Esophagus muscularis mucosa (tissue), 3 donors: ENCODE measurements at regions not wholly inside any gene's neighbourhood (a gene's known extent, or its start where the extent isn't known, plus 50 kb on each side); places are given as distances from the start of the nearest gene placed in this dataset.

Experiments
- POLR2A ChIP-seq: fragments of 450-650 bp; IDR thresholded peaks from one replicate; pipeline ENCODE4 v1.6.1; 2017; ENCODE audit warnings: antibody characterized with exemption, moderate library complexity, mild to moderate bottlenecking, low read depth
- TF ChIP-seq, protein P1 (sequence below), 3 experiments: fragments of 200-600 bp in 2 of 3; fragments of 450-650 bp in 1 of 3; sonication (generic) in 2 of 3; IDR thresholded peaks; one replicate each; pipeline ENCODE4 v1.5.1; 2017 to 2019; ENCODE audit warnings: antibody characterized with exemption in 3 of 3, mild to moderate bottlenecking in 2 of 3, moderate library complexity in 1 of 3

DNA sequence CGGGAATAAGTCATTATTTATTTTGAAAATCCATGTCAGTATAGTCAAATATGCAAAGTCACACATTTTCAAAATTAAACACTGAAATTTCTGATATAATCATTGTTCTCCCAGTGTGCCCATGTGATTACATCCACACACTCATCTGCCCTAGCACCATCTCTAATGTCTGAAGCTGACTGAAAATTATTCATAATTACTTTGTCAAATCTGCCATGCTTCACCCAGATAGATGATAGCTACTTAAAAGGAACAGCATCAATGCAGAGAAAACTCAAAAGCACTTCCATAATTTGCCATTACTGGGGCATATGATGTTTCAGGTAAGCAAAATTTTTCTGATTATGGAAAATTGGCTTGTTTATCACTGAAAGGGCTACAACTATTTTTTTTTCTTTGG, 1433.3 kb upstream of the IGFBP7 start:
- TF ChIP-seq, protein P1, sequence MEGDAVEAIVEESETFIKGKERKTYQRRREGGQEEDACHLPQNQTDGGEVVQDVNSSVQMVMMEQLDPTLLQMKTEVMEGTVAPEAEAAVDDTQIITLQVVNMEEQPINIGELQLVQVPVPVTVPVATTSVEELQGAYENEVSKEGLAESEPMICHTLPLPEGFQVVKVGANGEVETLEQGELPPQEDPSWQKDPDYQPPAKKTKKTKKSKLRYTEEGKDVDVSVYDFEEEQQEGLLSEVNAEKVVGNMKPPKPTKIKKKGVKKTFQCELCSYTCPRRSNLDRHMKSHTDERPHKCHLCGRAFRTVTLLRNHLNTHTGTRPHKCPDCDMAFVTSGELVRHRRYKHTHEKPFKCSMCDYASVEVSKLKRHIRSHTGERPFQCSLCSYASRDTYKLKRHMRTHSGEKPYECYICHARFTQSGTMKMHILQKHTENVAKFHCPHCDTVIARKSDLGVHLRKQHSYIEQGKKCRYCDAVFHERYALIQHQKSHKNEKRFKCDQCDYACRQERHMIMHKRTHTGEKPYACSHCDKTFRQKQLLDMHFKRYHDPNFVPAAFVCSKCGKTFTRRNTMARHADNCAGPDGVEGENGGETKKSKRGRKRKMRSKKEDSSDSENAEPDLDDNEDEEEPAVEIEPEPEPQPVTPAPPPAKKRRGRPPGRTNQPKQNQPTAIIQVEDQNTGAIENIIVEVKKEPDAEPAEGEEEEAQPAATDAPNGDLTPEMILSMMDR (IDR thresholded peaks at IDR 0.05) = no peak
- no peak for TF ChIP-seq POLR2A
